ENCODE measurements at regions not wholly inside any gene's neighbourhood (a gene's known extent, or its start where the extent isn't known, plus 50 kb on each side); places are given as distances from the start of the nearest gene placed in this dataset.
A peak's percentile ranks its signal among the peaks of the same experiment; 100 is the strongest.

GRCh38 chr14:71366861-71367260 lies 459.6 kb downstream of the PCNX1 start:
- TF ChIP-seq GATA1 (IDR thresholded peaks at IDR 0.05; ENCODE audit: low read depth, low read length): no peak
- TF ChIP-seq POLR2A (IDR thresholded peaks at IDR 0.05; ENCODE audit: low read length): no peak
- no peak for DNase-seq

GRCh38 chr14:71371711-71372396 lies 464.6 kb downstream of the PCNX1 start:
- TF ChIP-seq GATA1 (IDR thresholded peaks at IDR 0.05; ENCODE audit: low read depth, low read length) (no peak), POLR2A (IDR thresholded peaks at IDR 0.05; ENCODE audit: low read length) (no peak)
- peak in 1 of 2 experiments; percentile 11 for DNase-seq

DNA sequence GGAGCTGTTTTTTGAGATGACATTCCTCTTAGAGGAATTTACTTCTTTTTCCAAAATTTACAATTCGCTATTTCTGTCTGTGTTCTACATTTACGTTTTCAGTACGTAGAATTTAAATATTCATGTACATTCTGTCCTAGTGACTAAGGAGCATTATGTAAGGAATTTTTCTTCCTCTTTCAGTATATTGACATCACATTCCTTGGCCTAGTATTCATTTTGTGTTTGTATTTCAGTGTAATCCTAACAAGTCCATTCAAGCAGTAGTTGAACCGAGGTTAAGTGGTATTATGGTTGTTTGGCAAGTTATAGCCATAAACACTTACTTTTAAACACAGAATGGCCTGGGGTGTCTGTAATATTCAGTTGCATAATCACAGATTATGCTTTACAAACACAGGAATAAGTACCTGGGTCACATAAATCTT lies 465.2 kb downstream of the PCNX1 start:
- DNase-seq: no peak

DNA sequence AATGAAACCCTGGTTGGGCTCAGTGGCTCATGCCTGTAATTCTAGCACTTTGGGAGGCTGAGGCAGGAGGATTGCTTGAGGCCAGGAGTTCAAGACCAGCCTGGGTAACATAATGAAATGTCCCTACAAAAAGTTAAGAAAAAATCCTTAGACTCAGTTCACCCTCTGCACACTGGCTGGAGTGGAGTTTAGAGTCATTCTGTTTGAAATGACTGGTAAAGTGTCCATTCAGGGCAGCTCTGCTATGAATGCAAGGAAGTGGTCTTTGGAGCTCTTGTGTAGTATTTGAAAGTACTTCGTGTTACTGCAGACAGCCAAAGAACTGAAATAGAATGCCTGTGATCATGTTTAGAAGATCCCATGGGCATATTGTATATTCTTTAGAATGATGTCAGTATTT lies 466.5 kb downstream of the PCNX1 start:
- no peak for TF ChIP-seq POLR2A (IDR thresholded peaks at IDR 0.05; ENCODE audit: low read length)
- no peak for TF ChIP-seq GATA1 (IDR thresholded peaks at IDR 0.05; ENCODE audit: low read depth, low read length)
- no peak for DNase-seq

More for the DNA sequence above, 465.2 kb downstream of the PCNX1 start:
- no peak for TF ChIP-seq POLR2A (IDR thresholded peaks at IDR 0.05; ENCODE audit: low read length)
- TF ChIP-seq GATA1 (IDR thresholded peaks at IDR 0.05; ENCODE audit: low read depth, low read length): no peak

GRCh38 chr14:71374989-71375388 lies 467.7 kb downstream of the PCNX1 start:
- DNase-seq: no peak
- TF ChIP-seq GATA1 (IDR thresholded peaks at IDR 0.05; ENCODE audit: low read depth, low read length): no peak
- no peak for TF ChIP-seq POLR2A (IDR thresholded peaks at IDR 0.05; ENCODE audit: low read length)

DNA sequence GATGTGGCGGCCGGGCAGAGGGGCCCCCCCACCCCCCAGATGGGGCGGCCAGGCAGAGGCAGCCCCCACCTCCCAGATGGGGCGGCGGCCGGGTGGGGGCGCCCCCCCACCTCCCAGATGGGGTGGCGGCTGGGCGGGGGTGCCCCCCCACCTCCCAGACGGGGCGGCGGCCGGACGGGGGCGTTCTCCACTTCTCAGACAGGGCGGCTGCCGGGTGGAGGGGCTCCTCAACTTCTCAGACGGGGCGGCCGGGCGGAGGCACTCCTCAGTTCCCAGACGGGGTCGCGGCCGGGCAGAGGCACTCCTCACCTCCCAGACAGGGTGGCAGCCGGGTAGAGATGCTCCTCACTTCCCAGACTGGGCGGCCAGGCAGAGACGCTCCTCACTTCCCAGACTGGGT lies 469.8 kb downstream of the PCNX1 start:
- no peak for DNase-seq
- TF ChIP-seq GATA1 (IDR thresholded peaks at IDR 0.05; ENCODE audit: low read depth, low read length) (no peak), POLR2A (IDR thresholded peaks at IDR 0.05; ENCODE audit: low read length) (no peak)

DNA sequence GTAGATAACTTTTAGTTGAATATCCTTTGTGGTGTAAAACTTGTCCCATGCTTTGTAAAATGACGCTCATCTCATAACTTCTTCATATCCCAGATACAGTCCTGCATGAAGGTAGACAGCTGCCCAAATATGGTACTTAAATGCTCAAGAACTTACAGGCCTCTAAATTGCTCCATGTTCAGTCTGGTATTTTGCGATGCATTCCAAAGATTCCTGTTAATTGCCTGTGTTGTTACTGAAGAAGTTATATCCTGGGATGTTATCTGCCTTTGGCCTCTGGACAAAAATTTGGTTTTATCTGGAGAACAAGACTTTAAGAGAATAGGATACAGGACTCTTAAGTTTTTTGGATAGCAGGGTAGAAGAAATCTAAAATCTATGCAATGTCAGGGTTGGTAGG lies 473.0 kb downstream of the PCNX1 start:
- no peak for TF ChIP-seq GATA1 (IDR thresholded peaks at IDR 0.05; ENCODE audit: low read depth, low read length)
- TF ChIP-seq POLR2A (IDR thresholded peaks at IDR 0.05; ENCODE audit: low read length): no peak
- DNase-seq: no peak

DNA sequence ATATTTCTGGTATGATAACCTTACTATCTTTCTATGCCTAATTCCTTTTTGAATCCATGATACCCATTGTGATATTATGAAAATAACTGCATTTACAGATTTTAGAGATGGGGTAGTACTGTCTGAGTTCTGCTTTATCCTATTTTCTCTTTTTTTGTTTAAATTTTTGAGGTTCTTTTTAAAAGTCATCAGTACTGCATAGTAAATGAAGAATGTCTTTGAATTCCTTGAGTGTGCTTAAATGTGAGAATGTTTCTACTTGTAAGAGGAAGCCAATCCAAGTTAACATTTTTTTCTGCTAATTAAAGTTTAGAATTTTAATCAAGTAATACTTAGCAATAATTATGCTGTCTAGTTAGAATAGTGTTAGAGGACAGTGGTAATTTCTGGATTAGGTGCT lies 474.6 kb downstream of the PCNX1 start:
- DNase-seq: no peak
- TF ChIP-seq GATA1 (IDR thresholded peaks at IDR 0.05; ENCODE audit: low read depth, low read length) (no peak), POLR2A (IDR thresholded peaks at IDR 0.05; ENCODE audit: low read length) (no peak)

- TF ChIP-seq POLR2A (IDR thresholded peaks at IDR 0.05; ENCODE audit: low read length): no peak
- no peak for TF ChIP-seq GATA1 (IDR thresholded peaks at IDR 0.05; ENCODE audit: low read depth, low read length)
- DNase-seq: no peak
Measured at GRCh38 chr14:71382315-71382714, 475.1 kb downstream of the PCNX1 start.

GRCh38 chr14:71383510-71383909 lies 476.3 kb downstream of the PCNX1 start:
- DNase-seq: no peak

DNA sequence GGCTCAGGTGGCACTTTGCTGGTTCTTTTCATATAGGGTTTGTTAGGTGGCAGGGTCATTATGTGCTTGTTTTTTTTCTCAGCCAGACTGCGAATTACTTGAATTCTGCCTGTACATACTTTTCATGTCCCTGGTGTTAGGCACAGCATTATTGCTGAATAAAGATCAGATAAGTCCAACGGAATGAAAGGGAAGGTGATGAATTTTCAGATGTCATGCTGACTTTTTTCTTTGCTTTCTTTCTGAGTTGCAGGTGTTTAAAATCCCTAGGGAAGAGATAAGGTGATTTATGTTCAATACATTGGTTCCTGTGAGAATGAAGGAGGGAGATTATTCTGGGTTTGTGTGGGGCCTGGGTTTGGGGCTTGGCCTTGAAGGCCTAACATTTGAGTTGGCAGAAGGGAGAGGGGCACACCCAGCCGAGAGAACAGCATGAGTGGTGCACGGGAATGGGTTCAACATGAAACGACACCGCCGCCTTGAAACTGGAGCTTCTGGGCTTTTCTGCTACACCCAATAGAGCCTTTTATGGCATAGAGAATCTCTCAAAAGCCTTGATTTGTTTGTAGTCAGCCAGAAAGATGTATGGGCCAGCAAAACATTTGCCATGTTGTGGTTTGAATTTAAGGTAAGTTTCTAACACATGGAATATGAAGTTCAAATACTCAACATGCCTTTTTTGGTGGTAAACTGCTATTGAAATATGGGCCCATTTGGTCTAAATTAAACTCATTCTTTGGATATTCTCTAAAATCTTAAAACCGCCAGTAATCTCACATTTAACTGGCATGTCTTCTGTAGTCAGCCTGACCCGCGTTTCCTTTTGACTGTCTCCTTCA lies 477.0 kb downstream of the PCNX1 start:
- DNase-seq: no peak
- no peak for TF ChIP-seq GATA1 (IDR thresholded peaks at IDR 0.05; ENCODE audit: low read depth, low read length)
- no peak for TF ChIP-seq POLR2A (IDR thresholded peaks at IDR 0.05; ENCODE audit: low read length)

More at GRCh38 chr14:71383510-71383909, 476.3 kb downstream of the PCNX1 start:
- TF ChIP-seq GATA1 (IDR thresholded peaks at IDR 0.05; ENCODE audit: low read depth, low read length): no peak
- no peak for TF ChIP-seq POLR2A (IDR thresholded peaks at IDR 0.05; ENCODE audit: low read length)

DNA sequence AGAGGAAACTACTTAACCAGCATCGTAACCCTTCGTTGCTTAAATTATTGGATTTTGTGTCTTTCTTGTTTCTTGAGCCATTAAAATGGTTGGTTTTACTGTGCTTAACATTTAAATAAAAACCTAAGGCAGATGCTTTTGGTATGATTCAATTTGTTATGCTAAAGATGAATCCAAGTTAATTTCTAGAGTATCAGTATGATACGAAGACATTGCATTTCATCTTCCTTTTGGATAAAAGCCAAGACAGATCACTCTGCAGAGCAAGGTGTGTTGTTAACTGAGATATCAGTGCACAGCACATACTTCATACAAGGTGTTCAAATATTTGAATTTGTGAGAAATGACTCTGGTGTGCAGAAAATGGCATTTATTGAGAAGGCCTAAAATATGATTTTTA lies 480.5 kb downstream of the PCNX1 start:
- TF ChIP-seq GATA1 (IDR thresholded peaks at IDR 0.05; ENCODE audit: low read depth, low read length) (no peak), POLR2A (IDR thresholded peaks at IDR 0.05; ENCODE audit: low read length) (no peak)
- no peak for DNase-seq

DNA sequence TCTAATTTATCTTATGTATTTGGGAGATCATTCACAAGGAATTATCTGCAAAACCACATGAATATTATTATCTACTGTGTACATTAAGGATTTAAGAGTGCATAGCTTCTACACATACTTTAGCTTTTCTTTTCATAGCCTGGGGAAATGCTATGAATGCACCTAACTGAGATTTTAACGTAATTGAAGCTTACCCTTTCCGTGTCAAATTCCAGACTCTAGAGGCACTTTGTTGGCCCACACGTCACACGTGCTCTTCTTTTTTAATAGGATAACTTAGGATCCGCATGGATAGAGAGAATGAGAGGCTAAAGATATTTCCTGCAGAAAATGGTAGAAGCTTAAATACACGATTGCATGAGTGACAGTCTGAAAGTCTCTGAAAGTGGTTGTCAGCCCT lies 481.1 kb downstream of the PCNX1 start:
- TF ChIP-seq POLR2A (IDR thresholded peaks at IDR 0.05; ENCODE audit: low read length): no peak
- TF ChIP-seq GATA1 (IDR thresholded peaks at IDR 0.05; ENCODE audit: low read depth, low read length): no peak
- DNase-seq: no peak

GRCh38 chr14:71388862-71389261 lies 481.6 kb downstream of the PCNX1 start:
- no peak for TF ChIP-seq GATA1 (IDR thresholded peaks at IDR 0.05; ENCODE audit: low read depth, low read length)
- no peak for TF ChIP-seq POLR2A (IDR thresholded peaks at IDR 0.05; ENCODE audit: low read length)
- DNase-seq: no peak

GRCh38 chr14:71394386-71394785 lies 487.1 kb downstream of the PCNX1 start:
- TF ChIP-seq POLR2A (IDR thresholded peaks at IDR 0.05; ENCODE audit: low read length): no peak
- TF ChIP-seq GATA1 (IDR thresholded peaks at IDR 0.05; ENCODE audit: low read depth, low read length): no peak
- no peak for DNase-seq

Measured in erythroblast (primary cell).